Coronary artery (tissue), 2 donors: ENCODE measurements at regions not wholly inside any gene's neighbourhood (a gene's known extent, or its start where the extent isn't known, plus 50 kb on each side); places are given as distances from the start of the nearest gene placed in this dataset.

Experiments
- DNase-seq: peaks from one replicate; pipeline ENCODE4 v3.0.0-alpha.2; 2017; ENCODE audit warnings: low spot score
- H3K27ac ChIP-seq, 2 donors: fragments of 200-600 bp; sonication (generic); one replicate each; pipeline ENCODE4 v1.5.1; 2016 to 2019
- H3K4me3 ChIP-seq: fragments of 200-600 bp; sonication (generic); 2 replicates; pipeline ENCODE4 v1.5.1; 2016; ENCODE audit warnings: mild to moderate bottlenecking, moderate library complexity
- TF ChIP-seq, protein P1 (sequence below): fragments of 200-600 bp; sonication (generic); IDR thresholded peaks from one replicate; pipeline ENCODE4 v1.5.1; 2019; ENCODE audit warnings: antibody characterized with exemption

DNA sequence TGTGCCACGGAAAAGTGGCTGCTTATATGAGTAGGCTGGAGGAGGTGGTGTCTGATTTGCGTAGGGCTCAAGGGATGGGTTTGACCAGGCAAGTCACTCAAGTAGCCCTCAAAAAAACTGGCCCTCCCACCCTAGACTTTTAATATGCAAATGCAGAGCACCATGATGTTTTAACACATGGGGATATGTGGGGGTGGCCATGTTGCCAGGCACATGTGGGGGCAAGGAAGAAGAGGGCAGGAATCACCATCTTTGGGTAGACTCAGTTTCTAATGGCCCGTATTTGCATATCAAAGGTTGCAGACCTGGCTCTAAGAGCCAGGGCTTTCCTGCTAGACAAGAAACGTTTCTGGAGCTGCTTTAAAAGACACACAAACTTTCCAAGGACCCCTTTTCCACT lies 307.2 kb upstream of the NDN start:
- no peak overlapping the region for H3K27ac ChIP-seq
- no peak for DNase-seq
- no peak overlapping the region for H3K4me3 ChIP-seq
- TF ChIP-seq, protein P1, sequence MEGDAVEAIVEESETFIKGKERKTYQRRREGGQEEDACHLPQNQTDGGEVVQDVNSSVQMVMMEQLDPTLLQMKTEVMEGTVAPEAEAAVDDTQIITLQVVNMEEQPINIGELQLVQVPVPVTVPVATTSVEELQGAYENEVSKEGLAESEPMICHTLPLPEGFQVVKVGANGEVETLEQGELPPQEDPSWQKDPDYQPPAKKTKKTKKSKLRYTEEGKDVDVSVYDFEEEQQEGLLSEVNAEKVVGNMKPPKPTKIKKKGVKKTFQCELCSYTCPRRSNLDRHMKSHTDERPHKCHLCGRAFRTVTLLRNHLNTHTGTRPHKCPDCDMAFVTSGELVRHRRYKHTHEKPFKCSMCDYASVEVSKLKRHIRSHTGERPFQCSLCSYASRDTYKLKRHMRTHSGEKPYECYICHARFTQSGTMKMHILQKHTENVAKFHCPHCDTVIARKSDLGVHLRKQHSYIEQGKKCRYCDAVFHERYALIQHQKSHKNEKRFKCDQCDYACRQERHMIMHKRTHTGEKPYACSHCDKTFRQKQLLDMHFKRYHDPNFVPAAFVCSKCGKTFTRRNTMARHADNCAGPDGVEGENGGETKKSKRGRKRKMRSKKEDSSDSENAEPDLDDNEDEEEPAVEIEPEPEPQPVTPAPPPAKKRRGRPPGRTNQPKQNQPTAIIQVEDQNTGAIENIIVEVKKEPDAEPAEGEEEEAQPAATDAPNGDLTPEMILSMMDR, result no peak

DNA sequence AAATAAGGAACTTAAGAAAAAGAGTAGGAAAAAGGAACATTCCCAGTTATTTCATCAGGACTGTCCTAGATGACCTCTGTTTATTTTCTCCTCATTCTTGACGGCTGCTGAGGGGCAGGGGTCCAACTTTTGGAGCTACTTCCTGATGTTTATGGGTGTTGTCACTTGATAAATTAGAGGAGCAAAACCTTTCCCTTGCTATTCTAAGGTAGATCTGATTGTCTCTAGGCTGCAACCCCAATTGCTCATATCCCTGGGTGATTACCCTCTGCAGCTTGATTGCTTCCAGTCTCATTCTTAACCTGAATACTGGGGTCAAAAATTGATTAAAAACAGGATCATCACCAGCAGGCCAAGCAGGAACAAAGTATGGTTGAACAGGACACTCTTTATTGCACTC lies 311.0 kb upstream of the NDN start:
- H3K27ac ChIP-seq, result no peak overlapping the region
- TF ChIP-seq, protein P1, result no peak
- no peak overlapping the region for H3K4me3 ChIP-seq
- no peak for DNase-seq

DNA sequence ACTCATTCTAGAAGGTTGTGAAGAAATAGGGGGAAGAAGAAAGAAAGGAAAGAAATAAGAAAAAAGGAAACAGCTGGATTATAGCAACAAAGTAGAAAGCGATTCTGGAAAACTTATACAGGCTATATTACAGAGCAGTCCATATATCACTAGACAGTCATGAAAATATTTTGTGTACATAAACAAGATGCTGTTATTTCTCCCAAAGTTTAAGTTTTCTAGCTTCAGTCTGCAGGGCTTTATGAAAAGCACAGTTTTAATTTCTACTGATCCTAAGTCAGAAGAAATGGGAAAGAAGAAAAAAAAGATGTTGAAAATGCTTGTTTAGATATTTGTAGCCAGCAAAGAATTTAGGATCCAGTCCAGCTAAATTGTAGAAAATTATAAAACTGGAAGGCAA lies 321.4 kb upstream of the NDN start:
- DNase-seq, result no peak

DNA sequence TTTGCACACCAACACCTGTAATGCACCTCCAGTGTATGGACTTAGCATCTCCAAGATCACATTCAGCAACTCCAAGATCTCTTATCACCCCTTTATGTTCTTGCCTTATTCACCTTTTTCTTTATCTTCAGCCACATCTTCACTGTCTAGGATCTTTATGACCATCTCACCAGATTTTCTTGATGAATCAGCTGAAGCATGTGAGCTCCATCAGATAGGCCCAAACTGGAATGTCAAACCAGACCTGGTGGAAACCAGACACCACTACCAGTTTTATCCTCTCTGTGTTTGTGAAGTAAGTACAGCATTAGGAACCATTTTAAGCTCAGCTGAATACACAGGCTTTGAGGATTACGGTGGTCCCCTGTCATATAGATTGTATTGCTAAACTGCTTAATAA lies 330.4 kb upstream of the NDN start:
- Histone ChIP-seq H3K4me3 (no peak overlapping the region), H3K27ac (no peak overlapping the region)
- TF ChIP-seq, protein P1, result no peak
- no peak for DNase-seq

More for the DNA sequence above, 321.4 kb upstream of the NDN start:
- Histone ChIP-seq H3K27ac (no peak overlapping the region), H3K4me3 (no peak overlapping the region)
- TF ChIP-seq, protein P1, result no peak

DNA sequence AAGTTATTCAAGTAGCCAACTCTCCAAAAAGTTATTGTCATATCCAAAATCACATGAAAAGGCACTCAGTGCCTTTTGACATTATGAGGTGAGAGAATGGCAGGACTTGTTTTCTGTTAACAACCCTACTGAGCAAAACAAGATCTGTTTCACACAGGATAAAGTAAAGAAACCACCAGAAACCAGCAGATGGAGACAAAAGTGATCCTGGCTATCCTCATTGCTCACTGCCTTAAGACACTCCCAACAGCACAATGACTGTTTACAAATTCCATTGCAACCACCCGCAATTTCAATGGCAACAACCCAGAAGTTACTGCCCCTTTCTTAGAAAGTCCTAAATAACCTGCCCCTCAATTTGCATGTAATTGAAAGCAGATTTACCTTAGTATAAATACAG lies 352.6 kb upstream of the NDN start:
- no peak for DNase-seq
- H3K27ac ChIP-seq, result no peak overlapping the region
- TF ChIP-seq, protein P1, result no peak
- H3K4me3 ChIP-seq, result no peak overlapping the region

DNA sequence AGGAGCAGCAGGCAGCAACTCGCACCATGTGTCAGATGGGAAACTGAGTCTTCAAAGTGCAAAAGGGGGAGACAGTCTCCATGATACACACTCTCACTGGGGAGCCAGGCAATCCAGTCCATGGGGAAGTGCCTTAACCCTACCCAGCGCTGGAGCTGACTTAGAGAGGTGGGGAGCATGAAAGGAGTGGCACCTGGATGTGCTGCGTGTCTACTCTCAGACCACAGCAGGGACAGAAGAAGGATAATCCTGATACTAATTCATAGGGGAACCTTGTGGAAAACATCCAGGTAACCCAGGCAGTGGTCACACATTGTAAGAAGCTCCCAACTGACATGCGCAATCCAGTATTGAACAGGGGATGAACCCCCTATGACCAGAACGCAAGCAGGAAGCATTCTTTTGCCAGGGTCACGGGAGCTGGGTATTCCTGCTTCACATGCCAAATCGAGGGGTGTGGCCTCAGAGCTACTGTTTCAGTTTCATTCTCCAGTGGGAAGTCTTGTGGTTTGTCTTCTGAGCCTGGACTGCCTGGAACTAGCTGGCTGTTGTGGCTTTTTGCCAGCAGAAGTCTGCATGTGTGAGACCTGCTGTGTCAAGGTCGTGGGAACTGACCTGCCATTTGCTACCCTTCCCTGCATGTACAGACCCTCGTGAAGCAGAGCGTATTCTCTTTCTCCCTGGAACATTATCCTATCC lies 367.6 kb upstream of the NDN start:
- TF ChIP-seq, protein P1, result no peak
- no peak overlapping the region for H3K27ac ChIP-seq
- H3K4me3 ChIP-seq, result no peak overlapping the region
- no peak for DNase-seq

DNA sequence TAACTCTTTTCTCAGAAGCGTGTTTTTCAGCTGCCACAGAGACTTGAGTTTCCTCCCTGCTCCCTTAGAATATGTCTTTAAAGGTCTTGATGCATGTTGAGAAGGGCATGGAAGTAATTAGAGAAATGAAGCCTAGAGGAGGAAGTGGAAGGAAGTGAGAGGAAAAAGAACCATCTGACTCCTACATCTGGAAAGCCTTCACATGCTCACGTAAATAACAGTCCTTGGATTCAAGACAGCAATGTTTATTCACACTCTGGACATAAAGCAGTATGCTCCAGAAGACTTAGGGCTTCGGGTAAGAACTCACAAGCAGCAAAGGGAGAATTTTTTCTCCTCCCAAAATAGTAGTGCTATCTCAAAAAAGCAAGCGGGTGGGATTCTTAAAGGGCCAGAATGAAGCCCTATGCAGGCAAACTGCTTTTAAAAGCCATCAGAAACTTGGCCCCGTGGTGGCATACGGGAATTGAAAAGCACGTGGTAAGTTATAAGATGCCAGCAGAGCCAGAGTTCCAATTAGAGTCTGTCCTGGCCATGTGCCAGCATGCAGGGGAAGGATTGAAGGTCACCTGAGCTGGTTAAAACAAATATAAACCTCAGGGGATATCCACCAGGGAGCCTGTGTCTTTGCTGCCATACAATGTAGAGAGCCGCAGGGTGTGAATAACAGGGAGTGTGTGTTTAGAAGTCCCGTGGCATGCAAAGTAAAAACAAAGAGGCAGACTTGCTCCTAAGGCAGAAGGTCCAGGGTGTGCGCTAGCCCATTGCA lies 380.8 kb upstream of the NDN start:
- no peak for DNase-seq
- no peak overlapping the region for H3K4me3 ChIP-seq
- TF ChIP-seq, protein P1, result no peak
- no peak overlapping the region for H3K27ac ChIP-seq
